IMR-90 (cell line): ENCODE measurements at regions not wholly inside any gene's neighbourhood (a gene's known extent, or its start where the extent isn't known, plus 50 kb on each side); places are given as distances from the start of the nearest gene placed in this dataset.

Experiments used
- ATAC-seq: fragments of 200-7000 bp; cut with Tn5 transposase; 2 replicates; pipeline ENCODE4 v1.9.1; 2020; ENCODE audit warnings: low read depth, mild to moderate bottlenecking, moderate library complexity
- BruUV-seq: library from RNA; stranded (reverse); fragments of 400-500 nt; replicated peaks from 2 replicates; lab custom pipeline; 2021; lab: Mats Ljungman, UMichigan
- CTCF ChIA-PET: fragments of 300-600 bp; formaldehyde crosslinking; extraction: SDS; loops from one replicate; lab custom pipeline; 2021; ENCODE audit warnings: antibody characterized with exemption; lab: Yijun Ruan, JAX
- POLR2A ChIA-PET: fragments of 300-600 bp; sonication (Branson Sonifier 250); formaldehyde crosslinking; loops from one replicate; lab custom pipeline; 2022; ENCODE audit warnings: antibody characterized with exemption; ENCODE audit not compliant: unreplicated experiment; lab: Charles Lee
- DNase-seq: peaks from one replicate; pipeline ENCODE4 v3.0.0; 2013
- H2AFZ ChIP-seq: replicated peaks from 2 replicates; pipeline ENCODE3; 2013; ENCODE audit warnings: low read length, mild to moderate bottlenecking; ENCODE audit not compliant: poor library complexity
- H2AK5ac ChIP-seq: 2 replicates; pipeline ENCODE4 v1.6.1; 2013; ENCODE audit warnings: low read depth, low read length, inconsistent platforms
- H2AK9ac ChIP-seq: replicated peaks from 2 replicates; pipeline ENCODE3; 2013; ENCODE audit warnings: mild to moderate bottlenecking, low read depth, low read length, moderate library complexity; ENCODE audit not compliant: poor library complexity
- H2BK120ac ChIP-seq: 2 replicates; pipeline ENCODE4 v1.6.1; 2013; ENCODE audit warnings: low read depth, low read length, inconsistent platforms
- H2BK15ac ChIP-seq: 3 replicates; pipeline ENCODE4 v1.6.1; 2013; ENCODE audit warnings: low read depth, low read length, inconsistent platforms
- H2BK20ac ChIP-seq: 2 replicates; pipeline ENCODE4 v1.6.1; 2013; ENCODE audit warnings: low read depth, mild to moderate bottlenecking, inconsistent platforms, low read length, moderate library complexity
- H2BK5ac ChIP-seq: 2 replicates; pipeline ENCODE4 v1.6.1; 2013; ENCODE audit warnings: mild to moderate bottlenecking, low read depth, low read length, inconsistent platforms; ENCODE audit not compliant: poor library complexity, severe bottlenecking
- H3K14ac ChIP-seq: replicated peaks from 2 replicates; pipeline ENCODE4 v1.6.1; 2013; ENCODE audit warnings: low read depth, low read length, inconsistent platforms
- H3K18ac ChIP-seq: 2 replicates; pipeline ENCODE4 v1.6.1; 2013; ENCODE audit warnings: low read depth, low read length, control low read depth
- H3K23ac ChIP-seq: 2 replicates; pipeline ENCODE4 v1.6.1; 2013; ENCODE audit warnings: low read depth, low read length, inconsistent platforms
- H3K27ac ChIP-seq: 2 replicates; pipeline ENCODE4 v1.5.1; 2013; ENCODE audit warnings: mild to moderate bottlenecking, control low read depth, low read length; ENCODE audit not compliant: insufficient read depth
- H3K27me3 ChIP-seq: 2 replicates; pipeline ENCODE4 v1.6.1; 2013; ENCODE audit warnings: low read length; ENCODE audit not compliant: control insufficient read depth, insufficient read depth
- H3K36me3 ChIP-seq: 2 replicates; pipeline ENCODE4 v1.6.1; 2013; ENCODE audit warnings: low read length, mixed read lengths; ENCODE audit not compliant: control insufficient read depth, insufficient read depth
- H3K4ac ChIP-seq: 2 replicates; pipeline ENCODE4 v1.6.1; 2013; ENCODE audit warnings: low read depth, low read length, inconsistent platforms
- H3K4me1 ChIP-seq: 2 replicates; pipeline ENCODE4 v1.6.1; 2013; ENCODE audit warnings: low read length, mixed read lengths; ENCODE audit not compliant: control insufficient read depth, insufficient read depth
- H3K4me2 ChIP-seq: 2 replicates; pipeline ENCODE4 v1.6.1; 2013; ENCODE audit warnings: low read depth, mild to moderate bottlenecking, control low read depth, low read length, moderate library complexity
- H3K4me3 ChIP-seq: 2 replicates; pipeline ENCODE4 v1.5.1; 2013; ENCODE audit warnings: low read depth, mild to moderate bottlenecking, control low read depth, low read length, moderate library complexity; ENCODE audit not compliant: insufficient read depth
- H3K56ac ChIP-seq: 2 replicates; pipeline ENCODE4 v1.6.1; 2013; ENCODE audit warnings: low read length, inconsistent platforms; ENCODE audit not compliant: insufficient read depth; ENCODE audit errors: extremely low read depth
- H3K79me1 ChIP-seq, 2 experiments: 2 replicates each; pipeline ENCODE4 v1.6.1; 2013; ENCODE audit warnings: low read length in 2 of 2, inconsistent platforms in 1 of 2, low read depth in 1 of 2
- H3K9ac ChIP-seq: 2 replicates; pipeline ENCODE4 v1.6.1; 2013; ENCODE audit warnings: low read depth, low read length, control low read depth
- H3K9me1 ChIP-seq: 2 replicates; pipeline ENCODE4 v1.6.1; 2013; ENCODE audit warnings: low read length, inconsistent platforms; ENCODE audit not compliant: insufficient read depth
- H3K9me3 ChIP-seq: 2 replicates; pipeline ENCODE4 v1.6.1; 2013; ENCODE audit warnings: low read length; ENCODE audit not compliant: control insufficient read depth, insufficient read depth
- H4K20me1 ChIP-seq: 2 replicates; pipeline ENCODE4 v1.6.1; 2013; ENCODE audit warnings: low read length, inconsistent platforms; ENCODE audit not compliant: insufficient read depth
- H4K5ac ChIP-seq: 2 replicates; pipeline ENCODE4 v1.6.1; 2013; ENCODE audit warnings: mild to moderate bottlenecking, low read depth, low read length, control low read depth
- H4K8ac ChIP-seq, 2 experiments: 2 replicates each; pipeline ENCODE4 v1.6.1; 2013; ENCODE audit warnings: low read depth in 2 of 2, low read length in 2 of 2, control low read depth in 1 of 2, inconsistent platforms in 1 of 2
- H4K91ac ChIP-seq: 2 replicates; pipeline ENCODE4 v1.6.1; 2013; ENCODE audit warnings: low read depth, low read length, inconsistent platforms; ENCODE audit not compliant: insufficient read depth
- BHLHE40 ChIP-seq: fragments of 150-350 bp; IDR thresholded peaks from 2 replicates; pipeline ENCODE4 v1.6.1; 2016; ENCODE audit warnings: mild to moderate bottlenecking, low read depth, low read length
- CEBPB ChIP-seq: IDR thresholded peaks from 2 replicates; pipeline ENCODE4 v1.6.1; 2012; ENCODE audit warnings: low read depth, low read length, improper control_type of control experiment
- CHD1 ChIP-seq: IDR thresholded peaks from 2 replicates; pipeline ENCODE4 v1.6.1; 2012; ENCODE audit warnings: low read depth, low read length, improper control_type of control experiment
- FOS ChIP-seq: fragments of 150-350 bp; IDR thresholded peaks from 2 replicates; pipeline ENCODE4 v1.6.1; 2016; ENCODE audit warnings: low read depth, low read length
- MXI1 ChIP-seq: IDR thresholded peaks from 2 replicates; pipeline ENCODE4 v1.6.1; 2012; ENCODE audit warnings: low read depth, mild to moderate bottlenecking, low read length, moderate library complexity, borderline replicate concordance
- NFE2L2 ChIP-seq: fragments of 150-350 bp; IDR thresholded peaks from 2 replicates; pipeline ENCODE4 v1.6.1; 2016; ENCODE audit warnings: low read depth, mild to moderate bottlenecking, low read length
- POLR2A ChIP-seq: IDR thresholded peaks from 2 replicates; pipeline ENCODE4 v1.6.1; 2012; ENCODE audit warnings: mild to moderate bottlenecking, low read depth, low read length
- RAD21 ChIP-seq: IDR thresholded peaks from 2 replicates; pipeline ENCODE4 v1.6.1; 2012; ENCODE audit warnings: low read length, improper control_type of control experiment
- RCOR1 ChIP-seq: IDR thresholded peaks from 2 replicates; pipeline ENCODE4 v1.6.1; 2012; ENCODE audit warnings: mild to moderate bottlenecking, low read length, improper control_type of control experiment; ENCODE audit not compliant: insufficient replicate concordance
- SMC3 ChIP-seq: fragments of 150-350 bp; IDR thresholded peaks from 2 replicates; pipeline ENCODE4 v1.6.1; 2016; ENCODE audit warnings: low read depth, mild to moderate bottlenecking, antibody characterized with exemption, low read length, moderate library complexity
- WGBS, 2 experiments: methylation state at CpG; one replicate each; pipeline versions ENCODE4 v1.1.5 to v1.1.7; 2013; ENCODE audit warnings: missing lambda C conversion rate in 2 of 2; ENCODE audit not compliant: insufficient read length in 1 of 2; ENCODE audit errors: extremely low coverage in 2 of 2; 5-methylcytosine and 5-hydroxymethylcytosine counted together
- dilution Hi-C: fragments of 300-500 bp; cut with HindIII; formaldehyde crosslinking; loops from one replicate; pipeline ENCODE4 v1.14.3; 2018; ENCODE audit warnings: low sequenced_read_pairs; ENCODE audit not compliant: unreplicated experiment
- in situ Hi-C: fragments of 300-500 bp; cut with MboI; formaldehyde crosslinking; loops from 3 replicates; pipeline ENCODE4 v1.14.3; 2019; ENCODE audit warnings: low sequenced_read_pairs, inconsistent platforms, mixed read lengths
- intact Hi-C: fragments of 100-400 bp; cut with micrococcal nuclease; formaldehyde crosslinking; loops from 2 replicates; pipeline ENCODE4 v1.10.0; 2022
- TF ChIP-seq, protein P1 (sequence below): conservative IDR thresholded peaks from 2 replicates; pipeline ENCODE4 v1.5.1; 2012; ENCODE audit warnings: mild to moderate bottlenecking, low read depth, low read length, improper control_type of control experiment

DNA sequence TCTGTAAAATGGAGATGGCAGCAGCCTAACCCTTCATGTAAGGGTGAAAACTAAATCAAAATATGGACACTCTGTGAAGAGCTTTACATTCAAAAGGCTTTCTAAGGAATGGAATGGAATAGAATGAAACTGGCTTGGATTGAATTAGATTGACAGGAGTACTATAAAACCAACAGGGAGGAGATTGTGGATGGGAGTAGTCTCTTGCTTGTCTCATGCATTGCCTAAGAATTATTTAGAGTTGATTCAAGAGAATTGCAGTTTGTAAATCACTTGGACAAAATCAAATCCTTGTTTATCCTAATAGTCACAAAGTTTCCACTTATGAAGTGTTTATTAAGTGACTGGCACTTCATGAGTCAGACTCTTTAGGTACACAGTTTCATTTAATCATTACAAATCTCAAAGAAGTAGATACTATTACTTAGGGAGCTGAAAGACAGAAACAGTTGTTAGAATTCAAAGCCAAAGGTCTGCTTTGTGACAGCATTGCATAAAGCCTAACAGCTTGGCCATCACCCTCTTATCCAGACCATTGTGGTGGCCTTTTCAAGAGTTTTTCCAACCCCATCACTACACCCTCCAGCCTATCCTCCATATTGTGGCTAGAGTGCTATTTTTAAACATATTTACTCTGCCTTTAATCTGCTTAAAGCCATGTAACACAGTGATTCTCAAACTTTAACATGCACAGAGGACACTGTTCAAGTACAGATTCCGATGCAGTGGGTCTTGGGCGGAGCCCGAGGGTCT, 91.9 kb upstream of the GHITM start:
- Histone ChIP-seq H3K79me1 (no peaks in the 10 kb centered on the region), H3K27ac (no peak overlapping the region), H3K56ac (no peak overlapping the region), H3K4me2 (no peak overlapping the region), H2BK20ac (no peak overlapping the region), H3K14ac (no peak overlapping the region), H2AFZ (no peak overlapping the region), H3K9me3 (no peaks in the 10 kb centered on the region), H2BK15ac (no peak overlapping the region), H2AK9ac (no peak overlapping the region), H3K9ac (no peak overlapping the region), H4K20me1 (no peaks in the 10 kb centered on the region), H3K18ac (no peak overlapping the region), H2AK5ac (no peak overlapping the region), H3K4ac (no peak overlapping the region), H3K4me3 (no peak overlapping the region), H3K9me1 (no peaks in the 10 kb centered on the region), H4K5ac (no peak overlapping the region), H2BK120ac (no peak overlapping the region), H4K91ac (no peak overlapping the region), H3K27me3 (no peaks in the 10 kb centered on the region), H2BK5ac (no peak overlapping the region), H3K36me3 (no peaks in the 10 kb centered on the region), H3K23ac (no peak overlapping the region), H4K8ac (no peak overlapping the region), H3K4me1 (no peaks in the 10 kb centered on the region)
- TF ChIP-seq POLR2A: no peak
- no peak for TF ChIP-seq RAD21
- TF ChIP-seq SMC3: no peak
- TF ChIP-seq, protein P1, sequence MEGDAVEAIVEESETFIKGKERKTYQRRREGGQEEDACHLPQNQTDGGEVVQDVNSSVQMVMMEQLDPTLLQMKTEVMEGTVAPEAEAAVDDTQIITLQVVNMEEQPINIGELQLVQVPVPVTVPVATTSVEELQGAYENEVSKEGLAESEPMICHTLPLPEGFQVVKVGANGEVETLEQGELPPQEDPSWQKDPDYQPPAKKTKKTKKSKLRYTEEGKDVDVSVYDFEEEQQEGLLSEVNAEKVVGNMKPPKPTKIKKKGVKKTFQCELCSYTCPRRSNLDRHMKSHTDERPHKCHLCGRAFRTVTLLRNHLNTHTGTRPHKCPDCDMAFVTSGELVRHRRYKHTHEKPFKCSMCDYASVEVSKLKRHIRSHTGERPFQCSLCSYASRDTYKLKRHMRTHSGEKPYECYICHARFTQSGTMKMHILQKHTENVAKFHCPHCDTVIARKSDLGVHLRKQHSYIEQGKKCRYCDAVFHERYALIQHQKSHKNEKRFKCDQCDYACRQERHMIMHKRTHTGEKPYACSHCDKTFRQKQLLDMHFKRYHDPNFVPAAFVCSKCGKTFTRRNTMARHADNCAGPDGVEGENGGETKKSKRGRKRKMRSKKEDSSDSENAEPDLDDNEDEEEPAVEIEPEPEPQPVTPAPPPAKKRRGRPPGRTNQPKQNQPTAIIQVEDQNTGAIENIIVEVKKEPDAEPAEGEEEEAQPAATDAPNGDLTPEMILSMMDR: no peak
- TF ChIP-seq RCOR1: no peak
- TF ChIP-seq CHD1: no peak
- no peak for TF ChIP-seq CEBPB
- no peak for TF ChIP-seq MXI1
- no peak for TF ChIP-seq BHLHE40
- TF ChIP-seq NFE2L2: no peak
- no peak for TF ChIP-seq FOS
- ATAC-seq (no peak), DNase-seq (no peak)
- no CpG with 5 or more reads among the region's 3 CpGs for WGBS, 2 experiments
- ChIA-PET POLR2A (no interaction called here), CTCF (no interaction called here)
- dilution Hi-C loops (no loop called here), in situ Hi-C loops (no loop called here), intact Hi-C loops (no loop called here)
- no TSS peak for BruUV-seq
